MM.1S (cell line): ENCODE measurements at regions not wholly inside any gene's neighbourhood (a gene's known extent, or its start where the extent isn't known, plus 50 kb on each side); places are given as distances from the start of the nearest gene placed in this dataset.

Experiments
- DNase-seq: peaks from one replicate; pipeline ENCODE4 v3.0.0-alpha.2; 2015
- H2AFZ ChIP-seq: fragments of 300-600 bp; sonication (generic); 2 replicates; pipeline ENCODE4 v1.6.0; 2016; ENCODE audit warnings: antibody characterized with exemption, low read length
- H3F3A ChIP-seq: fragments of 300-600 bp; sonication (generic); 2 replicates; pipeline ENCODE4 v1.6.1; 2016; ENCODE audit warnings: mild to moderate bottlenecking, antibody characterized with exemption, low read length, moderate library complexity, mixed read lengths; ENCODE audit not compliant: insufficient read depth
- H3K27ac ChIP-seq: fragments of 300-600 bp; sonication (generic); 2 replicates; pipeline ENCODE4 v1.5.1; 2016; ENCODE audit warnings: mild to moderate bottlenecking, low read length
- H3K27me3 ChIP-seq: fragments of 300-600 bp; sonication (generic); replicated peaks from 2 replicates; pipeline ENCODE4 v1.6.0; 2016; ENCODE audit warnings: low read length; ENCODE audit not compliant: insufficient read depth
- H3K36me3 ChIP-seq: fragments of 300-600 bp; sonication (generic); replicated peaks from 2 replicates; pipeline ENCODE4 v1.6.1; 2016; ENCODE audit warnings: mild to moderate bottlenecking, low read length, mixed read lengths; ENCODE audit not compliant: insufficient read depth
- H3K4me1 ChIP-seq: fragments of 300-600 bp; sonication (generic); 2 replicates; pipeline ENCODE4 v1.6.1; 2016; ENCODE audit warnings: low read length, mixed read lengths
- H3K4me2 ChIP-seq: fragments of 300-600 bp; sonication (generic); 2 replicates; pipeline ENCODE4 v1.6.0; 2016; ENCODE audit warnings: low read depth, low read length
- H3K4me3 ChIP-seq: fragments of 300-600 bp; sonication (generic); 2 replicates; pipeline ENCODE4 v1.5.1; 2016; ENCODE audit warnings: low read length, mixed read lengths
- H3K79me2 ChIP-seq: fragments of 300-600 bp; sonication (generic); 2 replicates; pipeline ENCODE4 v1.6.1; 2016; ENCODE audit warnings: mixed run types, low read length, mixed read lengths
- H3K9ac ChIP-seq: fragments of 300-600 bp; sonication (generic); 2 replicates; pipeline ENCODE4 v1.6.1; 2016; ENCODE audit warnings: low read length, mixed read lengths
- H3K9me2 ChIP-seq: fragments of 300-600 bp; sonication (generic); replicated peaks from 2 replicates; pipeline ENCODE4 v1.6.1; 2016; ENCODE audit warnings: mild to moderate bottlenecking, low read length, mixed read lengths; ENCODE audit not compliant: insufficient read depth
- H3K9me3 ChIP-seq: fragments of 300-600 bp; sonication (generic); replicated peaks from 2 replicates; pipeline ENCODE4 v1.6.1; 2016; ENCODE audit warnings: mild to moderate bottlenecking, low read length, mixed read lengths; ENCODE audit not compliant: insufficient read depth
- H4K20me1 ChIP-seq: fragments of 300-600 bp; sonication (generic); 2 replicates; pipeline ENCODE4 v1.6.1; 2016; ENCODE audit warnings: mild to moderate bottlenecking, low read length, moderate library complexity, mixed read lengths; ENCODE audit not compliant: insufficient read depth
- CTCF ChIP-seq: fragments of 300-600 bp; sonication (generic); IDR thresholded peaks from 2 replicates; pipeline ENCODE4 v1.5.1; 2016; ENCODE audit warnings: antibody characterized with exemption, low read length, mixed read lengths
- EZH2 ChIP-seq: fragments of 300-600 bp; sonication (generic); optimal IDR thresholded peaks from 2 replicates; pipeline ENCODE3; 2017; ENCODE audit warnings: low read depth, mild to moderate bottlenecking, antibody characterized with exemption, low read length, mixed read lengths
- EZH2phosphoT487 ChIP-seq: fragments of 300-600 bp; sonication (generic); IDR thresholded peaks from 2 replicates; pipeline ENCODE4 v1.6.1; 2018; ENCODE audit warnings: antibody characterized with exemption, low read length

- Histone ChIP-seq H3K4me1 (no peaks in the 10 kb centered on the region), H3K4me3 (no peak overlapping the region), H3K9me2 (no peaks in the 10 kb centered on the region), H3K27ac (no peak overlapping the region), H3K36me3 (no peaks in the 10 kb centered on the region), H3K27me3 (no peaks in the 10 kb centered on the region), H3K9ac (no peak overlapping the region), H3K9me3 (no peaks in the 10 kb centered on the region), H4K20me1 (no peaks in the 10 kb centered on the region), H2AFZ (no peak overlapping the region), H3K79me2 (no peaks in the 10 kb centered on the region), H3F3A (no peaks in the 10 kb centered on the region), H3K4me2 (no peak overlapping the region)
- DNase-seq, result no peak
- TF ChIP-seq EZH2phosphoT487, result no peak
Measured at GRCh38 chr1:95622609-95623008, 388.6 kb downstream of the RWDD3 start.

DNA sequence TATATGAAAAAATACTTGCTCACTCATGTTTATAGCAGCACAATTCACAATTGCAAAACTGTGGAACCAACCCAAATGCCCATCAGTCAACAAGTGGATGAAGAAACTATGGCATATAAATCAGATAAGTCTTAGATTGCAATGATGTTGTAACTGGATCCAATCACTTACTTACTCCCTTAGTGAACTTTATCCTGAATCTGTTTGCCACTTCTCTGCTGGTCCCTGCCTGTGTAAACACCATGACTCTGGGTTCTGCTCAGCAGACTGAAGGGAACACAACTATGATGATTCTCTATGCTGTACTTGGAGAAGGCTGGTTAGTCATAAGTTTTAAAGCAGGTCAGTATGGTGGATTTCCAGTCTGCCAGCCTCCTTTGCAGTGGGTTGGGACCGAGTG lies 391.2 kb downstream of the RWDD3 start:
- no peaks in the 10 kb centered on the region for H3K79me2 ChIP-seq
- H3K4me3 ChIP-seq, result no peak overlapping the region
- H3F3A ChIP-seq, result no peaks in the 10 kb centered on the region
- H3K27ac ChIP-seq, result no peak overlapping the region
- no peak overlapping the region for H3K4me2 ChIP-seq
- DNase-seq, result no peak
- H3K36me3 ChIP-seq, result no peaks in the 10 kb centered on the region
- H3K27me3 ChIP-seq, result no peaks in the 10 kb centered on the region
- no peak for TF ChIP-seq EZH2phosphoT487
- TF ChIP-seq EZH2, result no peak
- no peak for TF ChIP-seq CTCF
- no peaks in the 10 kb centered on the region for H4K20me1 ChIP-seq
- no peaks in the 10 kb centered on the region for H3K9me2 ChIP-seq
- no peaks in the 10 kb centered on the region for H3K4me1 ChIP-seq
- H2AFZ ChIP-seq, result no peak overlapping the region
- no peak overlapping the region for H3K9ac ChIP-seq
- no peaks in the 10 kb centered on the region for H3K9me3 ChIP-seq

- Histone ChIP-seq H3K4me2 (no peak overlapping the region), H3F3A (no peaks in the 10 kb centered on the region), H3K36me3 (no peaks in the 10 kb centered on the region), H3K9me3 (no peaks in the 10 kb centered on the region), H3K79me2 (no peaks in the 10 kb centered on the region), H4K20me1 (no peaks in the 10 kb centered on the region), H3K9ac (no peak overlapping the region), H3K4me3 (no peak overlapping the region), H2AFZ (no peak overlapping the region), H3K9me2 (no peaks in the 10 kb centered on the region), H3K4me1 (no peaks in the 10 kb centered on the region), H3K27me3 (no peaks in the 10 kb centered on the region), H3K27ac (no peak overlapping the region)
- DNase-seq, result no peak
- TF ChIP-seq EZH2 (no peak), CTCF (no peak), EZH2phosphoT487 (no peak)
Measured at GRCh38 chr1:95627244-95627643, 393.2 kb downstream of the RWDD3 start.

DNA sequence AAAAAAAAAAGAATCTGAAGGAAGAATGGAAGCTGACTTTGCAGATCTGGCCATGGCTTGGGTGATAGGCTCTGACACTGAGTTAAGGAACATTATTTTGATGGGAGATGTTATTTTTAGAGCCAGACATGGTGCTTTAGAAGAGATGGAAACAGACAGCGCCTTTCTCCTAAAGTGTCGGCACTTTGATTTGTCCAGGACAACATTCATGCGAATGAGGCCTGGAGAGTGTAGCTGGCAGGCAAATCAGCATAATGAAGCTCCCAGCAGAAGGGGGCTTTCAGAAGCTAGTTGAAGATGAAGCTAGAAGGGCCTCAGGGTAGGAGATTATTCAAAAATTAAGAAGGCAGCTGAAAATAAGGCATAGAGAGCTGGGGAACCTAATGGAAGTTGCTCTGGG lies 397.7 kb downstream of the RWDD3 start:
- Histone ChIP-seq H3K27me3 (no peaks in the 10 kb centered on the region), H3K4me1 (no peaks in the 10 kb centered on the region), H3K4me3 (no peak overlapping the region), H4K20me1 (no peaks in the 10 kb centered on the region), H3F3A (no peaks in the 10 kb centered on the region), H3K27ac (no peak overlapping the region), H3K79me2 (no peaks in the 10 kb centered on the region), H2AFZ (no peak overlapping the region), H3K4me2 (no peak overlapping the region), H3K9ac (no peak overlapping the region), H3K9me2 (no peaks in the 10 kb centered on the region), H3K36me3 (no peaks in the 10 kb centered on the region), H3K9me3 (no peaks in the 10 kb centered on the region)
- TF ChIP-seq EZH2 (no peak), EZH2phosphoT487 (no peak), CTCF (no peak)
- DNase-seq, result no peak
